Omental fat pad (tissue), 3 donors: ENCODE measurements at regions not wholly inside any gene's neighbourhood (a gene's known extent, or its start where the extent isn't known, plus 50 kb on each side); places are given as distances from the start of the nearest gene placed in this dataset.
A peak's percentile ranks its signal among the peaks of the same experiment; 100 is the strongest.

Experiments used
- ATAC-seq: fragments of 150-250 bp; one replicate; pipeline ENCODE4 v1.9.1; 2016; ENCODE audit warnings: mild to moderate bottlenecking, moderate library complexity; ENCODE audit not compliant: low FRiP score
- DNase-seq: peaks from one replicate; pipeline ENCODE4 v3.0.0-alpha.2; 2019; ENCODE audit warnings: low spot score
- TF ChIP-seq, protein P1 (sequence below), 3 donors: fragments of 450-650 bp; IDR thresholded peaks; one replicate each; pipeline ENCODE4 v1.5.1; 2016 to 2017; ENCODE audit warnings: antibody characterized with exemption in 3 of 3, mild to moderate bottlenecking in 3 of 3, moderate library complexity in 2 of 3

DNA sequence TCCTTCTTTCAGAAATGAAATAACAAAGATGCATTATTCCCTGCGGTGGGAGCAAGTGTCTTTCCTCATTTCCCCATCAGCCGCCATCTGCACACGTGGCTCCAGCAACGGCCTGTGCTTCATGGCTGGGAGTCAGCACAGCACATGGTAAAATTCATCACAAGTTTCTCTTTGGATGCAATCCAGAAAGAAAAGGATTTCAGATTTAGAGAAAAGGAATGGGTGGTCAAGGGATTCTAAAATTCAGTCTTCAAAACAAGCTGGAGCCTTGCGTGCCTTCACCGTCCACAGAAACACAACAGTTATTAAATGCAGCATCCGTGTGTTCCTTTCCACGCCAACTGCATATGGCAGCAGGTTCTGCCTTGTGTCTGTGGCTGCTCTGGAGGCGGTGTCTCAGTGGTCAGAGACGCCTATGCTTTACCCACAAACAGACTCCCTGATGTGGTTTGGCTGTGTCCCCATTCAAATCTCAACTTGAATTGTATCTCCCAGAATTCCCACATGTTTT lies 107.6 kb downstream of the THBS2 start:
- TF ChIP-seq, protein P1, sequence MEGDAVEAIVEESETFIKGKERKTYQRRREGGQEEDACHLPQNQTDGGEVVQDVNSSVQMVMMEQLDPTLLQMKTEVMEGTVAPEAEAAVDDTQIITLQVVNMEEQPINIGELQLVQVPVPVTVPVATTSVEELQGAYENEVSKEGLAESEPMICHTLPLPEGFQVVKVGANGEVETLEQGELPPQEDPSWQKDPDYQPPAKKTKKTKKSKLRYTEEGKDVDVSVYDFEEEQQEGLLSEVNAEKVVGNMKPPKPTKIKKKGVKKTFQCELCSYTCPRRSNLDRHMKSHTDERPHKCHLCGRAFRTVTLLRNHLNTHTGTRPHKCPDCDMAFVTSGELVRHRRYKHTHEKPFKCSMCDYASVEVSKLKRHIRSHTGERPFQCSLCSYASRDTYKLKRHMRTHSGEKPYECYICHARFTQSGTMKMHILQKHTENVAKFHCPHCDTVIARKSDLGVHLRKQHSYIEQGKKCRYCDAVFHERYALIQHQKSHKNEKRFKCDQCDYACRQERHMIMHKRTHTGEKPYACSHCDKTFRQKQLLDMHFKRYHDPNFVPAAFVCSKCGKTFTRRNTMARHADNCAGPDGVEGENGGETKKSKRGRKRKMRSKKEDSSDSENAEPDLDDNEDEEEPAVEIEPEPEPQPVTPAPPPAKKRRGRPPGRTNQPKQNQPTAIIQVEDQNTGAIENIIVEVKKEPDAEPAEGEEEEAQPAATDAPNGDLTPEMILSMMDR (IDR thresholded peaks at IDR 0.05), result no peak
- no peak for ATAC-seq
- DNase-seq, result no peak

DNA sequence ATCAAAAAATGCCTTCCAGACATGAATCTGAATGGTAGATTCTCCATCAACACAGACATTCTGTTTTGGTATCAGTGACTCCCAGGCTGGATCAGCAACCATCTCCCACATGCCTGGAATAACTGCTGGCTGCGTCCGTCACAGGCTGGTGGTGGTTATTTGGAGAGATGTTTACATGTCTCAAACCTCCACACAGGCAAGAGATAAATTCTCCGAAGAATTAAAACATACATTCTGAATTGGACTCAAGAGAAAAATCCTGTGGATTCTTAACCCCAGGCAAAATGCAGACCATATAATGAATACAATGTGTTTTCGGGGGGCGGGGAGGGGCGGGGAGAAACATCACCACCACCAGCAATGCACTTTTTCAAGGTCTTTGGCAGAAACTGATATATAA lies 108.2 kb downstream of the THBS2 start:
- DNase-seq, result no peak
- TF ChIP-seq, protein P1 (IDR thresholded peaks at IDR 0.05), result no peak
- ATAC-seq, result no peak

DNA sequence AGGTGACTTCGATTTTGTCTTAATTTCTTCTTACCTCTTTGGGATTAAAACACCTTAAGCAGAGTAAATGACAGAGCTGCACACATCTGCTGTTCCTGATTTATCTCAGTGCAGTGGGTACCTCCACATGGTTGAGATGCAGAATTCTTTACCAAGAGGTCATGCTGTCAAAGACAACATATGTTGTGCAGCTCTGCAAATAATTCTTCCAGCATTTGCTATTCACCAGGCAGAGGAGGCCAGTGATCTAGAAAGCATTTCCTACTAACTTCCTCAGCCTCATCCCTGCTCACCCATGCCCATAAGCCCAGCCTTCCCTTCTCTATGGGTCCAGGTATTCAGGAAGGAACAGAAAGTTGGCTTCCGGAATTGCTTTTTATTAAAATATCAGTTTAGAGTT lies 109.3 kb downstream of the THBS2 start:
- TF ChIP-seq, protein P1 (IDR thresholded peaks at IDR 0.05), result no peak
- no peak for DNase-seq
- ATAC-seq, result no peak

DNA sequence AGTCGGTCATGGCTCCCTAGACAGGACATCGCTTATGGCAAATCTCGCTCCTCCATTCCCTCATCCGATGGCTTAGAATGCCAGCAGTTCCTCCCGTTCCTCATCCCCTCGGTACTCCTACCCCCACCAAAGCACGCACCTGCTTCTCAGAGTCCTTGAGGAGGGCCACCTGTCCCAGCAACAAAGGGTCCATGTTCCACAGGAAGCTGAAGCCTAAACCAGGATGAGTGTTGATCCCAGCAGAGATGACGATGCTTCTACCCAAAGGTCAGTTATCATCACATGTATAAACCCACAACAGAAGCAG lies 111.2 kb downstream of the THBS2 start:
- DNase-seq (no peak), ATAC-seq (no peak)
- TF ChIP-seq, protein P1 (IDR thresholded peaks at IDR 0.05), result no peak

DNA sequence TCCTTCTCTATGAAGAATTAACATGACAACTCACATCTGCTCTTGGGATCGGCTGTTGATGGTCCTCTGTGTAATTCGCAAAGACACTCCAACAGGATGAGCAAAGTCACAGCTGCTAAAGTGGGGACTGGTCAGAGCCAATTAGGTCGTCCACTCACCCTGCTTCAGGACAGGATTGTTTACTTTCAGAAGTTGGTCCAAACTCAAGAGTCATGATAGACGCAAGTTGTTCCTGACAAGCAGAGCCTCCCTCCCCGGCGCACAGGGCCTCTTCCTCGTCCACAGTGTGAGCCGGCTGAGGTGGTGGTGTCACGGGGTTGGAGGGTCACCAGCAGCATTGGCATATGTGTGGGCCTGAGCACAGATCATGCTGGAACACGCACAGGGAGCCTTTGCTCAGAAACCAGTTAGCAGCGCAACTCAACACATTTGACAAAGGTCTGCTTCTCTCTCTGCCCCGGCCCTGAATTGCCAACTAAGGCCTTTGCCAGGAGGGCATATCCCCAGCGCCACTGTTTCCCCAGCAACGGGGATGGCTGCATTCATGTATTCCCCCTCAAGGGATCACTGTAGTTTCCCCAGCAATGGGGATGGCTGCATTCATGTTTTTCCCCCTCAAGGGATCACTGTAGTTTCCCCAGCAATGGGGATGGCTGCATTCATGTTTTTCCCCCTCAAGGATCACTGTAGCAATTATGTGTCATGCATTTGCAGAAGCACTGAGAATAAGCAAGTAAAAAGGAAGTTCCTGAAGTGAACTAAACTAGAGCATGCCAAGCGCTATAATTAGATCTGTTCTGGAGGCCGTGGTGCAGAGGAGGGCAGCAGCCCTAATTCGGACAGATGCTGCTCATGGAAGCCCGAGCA lies 111.7 kb downstream of the THBS2 start:
- ATAC-seq (peak; percentile 50), DNase-seq (no peak)
- TF ChIP-seq, protein P1 (IDR thresholded peaks at IDR 0.05), result no peak

DNA sequence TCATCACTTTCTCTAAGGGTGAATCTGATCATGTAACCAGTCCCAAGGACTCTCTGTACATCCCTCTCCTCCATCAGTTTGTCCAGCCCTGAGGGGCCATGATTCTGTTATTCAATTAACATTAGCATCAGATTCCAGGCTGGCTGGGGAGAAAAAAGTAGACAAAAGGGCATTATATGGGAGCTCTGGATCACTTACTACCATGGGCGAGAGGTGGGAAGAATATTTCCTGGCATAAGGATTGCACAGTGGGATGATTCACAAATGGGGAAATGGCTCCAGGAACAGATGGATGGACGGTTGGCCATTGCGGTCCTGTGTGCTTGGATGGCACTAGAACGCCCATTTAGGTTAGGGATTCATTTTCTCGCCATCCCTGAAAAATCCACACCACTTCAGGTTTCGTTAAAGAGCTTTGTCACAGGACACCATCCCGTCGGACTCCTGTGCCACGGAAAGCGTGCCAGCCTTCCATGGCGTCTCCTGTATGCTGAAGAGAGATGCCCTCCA lies 112.6 kb downstream of the THBS2 start:
- no peak for ATAC-seq
- TF ChIP-seq, protein P1 (IDR thresholded peaks at IDR 0.05), result no peak
- DNase-seq, result no peak
